Endothelial cell of umbilical vein (primary cell): ENCODE measurements at regions not wholly inside any gene's neighbourhood (a gene's known extent, or its start where the extent isn't known, plus 50 kb on each side); places are given as distances from the start of the nearest gene placed in this dataset.

Source experiments
- BruUV-seq: library from RNA; stranded (reverse); fragments of 400-500 nt; replicated peaks from 2 replicates; lab custom pipeline; 2021; lab: Mats Ljungman, UMichigan
- CTCF ChIA-PET: fragments of 300-600, 350-600 bp; sonication (Branson Sonifier 250); formaldehyde crosslinking; loops from one replicate; lab custom pipeline; 2021; ENCODE audit warnings: antibody characterized with exemption, inconsistent platforms; lab: Charles Lee
- POLR2A ChIA-PET: fragments of 300-600, 350-600 bp; sonication (Branson Sonifier 250); formaldehyde crosslinking; loops from one replicate; lab custom pipeline; 2021; ENCODE audit warnings: antibody characterized with exemption, inconsistent platforms; lab: Charles Lee
- DNase-seq: peaks from one replicate; pipeline ENCODE4 v3.0.0-alpha.2; 2011; ENCODE audit warnings: low read depth, low spot score
- FAIRE-seq: peaks from 2 replicates; lab custom pipeline; 2011; peaks lifted over from hg19 to GRCh38; lab: Jason Lieb, UNC
- H2AFZ ChIP-seq: 2 replicates; pipeline ENCODE4 v1.6.0; 2012; ENCODE audit warnings: low read depth, low read length, control low read depth, inconsistent platforms
- H3K27ac ChIP-seq: 2 replicates; pipeline ENCODE4 v1.5.1; 2011; ENCODE audit warnings: low read depth, mild to moderate bottlenecking, control low read depth, low read length, moderate library complexity; ENCODE audit not compliant: insufficient read depth
- H3K27me3 ChIP-seq, 2 experiments: 2 replicates each; pipeline versions ENCODE4 v1.6.0 to v1.6.1; 2011; ENCODE audit warnings: low read length in 2 of 2, mixed read lengths in 1 of 2; ENCODE audit not compliant: control insufficient read depth in 2 of 2, insufficient read depth in 2 of 2
- H3K36me3 ChIP-seq, 2 experiments: 2 replicates in 1 of 2; 3 replicates in 1 of 2; pipeline ENCODE4 v1.5.1; 2011; ENCODE audit warnings: low read length in 2 of 2, mild to moderate bottlenecking in 1 of 2, moderate library complexity in 1 of 2; ENCODE audit not compliant: control insufficient read depth in 2 of 2, insufficient read depth in 2 of 2; ENCODE audit errors: extremely low read depth in 1 of 2
- H3K4me1 ChIP-seq: 3 replicates; pipeline ENCODE4 v1.5.1; 2011; ENCODE audit warnings: mild to moderate bottlenecking, low read length; ENCODE audit not compliant: control insufficient read depth, insufficient read depth; ENCODE audit errors: extremely low read depth
- H3K4me2 ChIP-seq: 2 replicates; pipeline ENCODE4 v1.6.1; 2011; ENCODE audit warnings: low read length, control low read depth, mixed read lengths; ENCODE audit not compliant: insufficient read depth
- H3K4me3 ChIP-seq, 3 experiments: fragments of 200-600 bp in 1 of 3; sonication (generic), shearing (Covaris generic) in 1 of 3; replicated peaks in 1 of 3; 2 replicates each; pipeline ENCODE4 v1.5.1; 2011 to 2016; ENCODE audit warnings: control low read depth in 3 of 3, low read length in 3 of 3, mild to moderate bottlenecking in 2 of 3, inconsistent platforms in 1 of 3, low read depth in 1 of 3, moderate library complexity in 1 of 3; ENCODE audit not compliant: insufficient read depth in 1 of 3
- H3K79me2 ChIP-seq: 2 replicates; pipeline ENCODE4 v1.6.0; 2012; ENCODE audit warnings: low read length, inconsistent platforms; ENCODE audit not compliant: control insufficient read depth, insufficient read depth
- H3K9ac ChIP-seq: replicated peaks from 2 replicates; pipeline ENCODE3; 2011; ENCODE audit warnings: low read length, control low read depth; ENCODE audit not compliant: insufficient read depth; ENCODE audit errors: extremely low read depth
- H3K9me1 ChIP-seq: replicated peaks from 3 replicates; pipeline ENCODE4 v1.6.0; 2011; ENCODE audit warnings: mild to moderate bottlenecking, low read length; ENCODE audit not compliant: control insufficient read depth, insufficient read depth; ENCODE audit errors: extremely low read depth
- H3K9me3 ChIP-seq: replicated peaks from 2 replicates; pipeline ENCODE4 v1.5.1; 2012; ENCODE audit warnings: low read length, inconsistent platforms; ENCODE audit not compliant: control insufficient read depth, insufficient read depth
- H4K20me1 ChIP-seq: replicated peaks from 2 replicates; pipeline ENCODE3; 2011; ENCODE audit warnings: mild to moderate bottlenecking, low read length; ENCODE audit not compliant: control insufficient read depth, insufficient read depth; ENCODE audit errors: extremely low read depth
- CTCF ChIP-seq, 2 donors: IDR thresholded peaks; 1 replicate in 1 of 2; 2 replicates in 1 of 2; pipeline ENCODE4 v1.5.1; 2011; ENCODE audit warnings: low read length in 2 of 2, mild to moderate bottlenecking in 2 of 2, moderate library complexity in 2 of 2, control low read depth in 1 of 2, inconsistent platforms in 1 of 2, low read depth in 1 of 2; ENCODE audit not compliant: insufficient read depth in 1 of 2; ENCODE audit errors: extremely low read depth in 1 of 2
- EZH2 ChIP-seq: IDR thresholded peaks from 2 replicates; pipeline ENCODE4 v1.6.1; 2012; ENCODE audit warnings: borderline replicate concordance, low read depth, mild to moderate bottlenecking, moderate library complexity, low read length, inconsistent platforms; ENCODE audit not compliant: severe bottlenecking
- FOS ChIP-seq: IDR thresholded peaks from 2 replicates; pipeline ENCODE4 v1.6.1; 2011; ENCODE audit warnings: mild to moderate bottlenecking, low read length, moderate library complexity, borderline replicate concordance; ENCODE audit not compliant: insufficient read depth
- GATA2 ChIP-seq: IDR thresholded peaks from 2 replicates; pipeline ENCODE4 v1.7.0; 2011; ENCODE audit warnings: low read depth, mild to moderate bottlenecking, moderate library complexity, mixed read lengths, low read length; ENCODE audit not compliant: insufficient read length, insufficient read depth
- JUN ChIP-seq: IDR thresholded peaks from 2 replicates; pipeline ENCODE4 v1.6.1; 2011; ENCODE audit warnings: borderline replicate concordance, low read depth; ENCODE audit not compliant: insufficient read length, insufficient read depth
- POLR2A ChIP-seq: IDR thresholded peaks from 2 replicates; pipeline ENCODE4 v1.6.1; 2012; ENCODE audit warnings: low read depth, mild to moderate bottlenecking, control low read depth, low read length
- POLR2AphosphoS5 ChIP-seq: IDR thresholded peaks from 2 replicates; pipeline ENCODE4 v1.6.1; 2012; ENCODE audit warnings: low read depth, mild to moderate bottlenecking, control low read depth, low read length, moderate library complexity; ENCODE audit not compliant: insufficient read depth
- dilution Hi-C: fragments of 300-500 bp; cut with MboI; formaldehyde crosslinking; loops from one replicate; pipeline ENCODE4 v1.15.0; 2019; ENCODE audit warnings: low sequenced_read_pairs; ENCODE audit not compliant: extremely low pct_ligation_motif_present
- intact Hi-C: fragments of 100-400 bp; cut with micrococcal nuclease; formaldehyde crosslinking; loops from one replicate; pipeline ENCODE4 v1.10.0; 2022
- TF ChIP-seq, protein P1 (sequence below): IDR thresholded peaks from 2 replicates; pipeline ENCODE4 v1.6.1; 2011; ENCODE audit not compliant: insufficient read depth, insufficient read length

- H3K79me2 ChIP-seq, result no peaks in the 10 kb centered on the region
- H3K9me1 ChIP-seq, result no peaks in the 10 kb centered on the region
- dilution Hi-C loops, result no loop called here
- no peaks in the 10 kb centered on the region for H3K27me3 ChIP-seq
- H3K36me3 ChIP-seq, result no peaks in the 10 kb centered on the region
- CTCF ChIA-PET, result no interaction called here
- FAIRE-seq (no peak), DNase-seq (no peak)
- BruUV-seq, result no TSS peak
- H3K4me3 ChIP-seq, result no peak overlapping the region
- peaks cover 2% of the 10 kb centered on the region for H3K9me3 ChIP-seq
- no peak overlapping the region for H2AFZ ChIP-seq
- no peak for TF ChIP-seq FOS
- no peak for TF ChIP-seq JUN
- no peak for TF ChIP-seq CTCF (IDR thresholded peaks at IDR 0.05; ENCODE audit: extremely low read depth in 1 of 2, insufficient read depth in 1 of 2, low read depth in 1 of 2, low read length in 2 of 2)
- no peak for TF ChIP-seq POLR2AphosphoS5
- no peak for TF ChIP-seq EZH2
- TF ChIP-seq, protein P1, sequence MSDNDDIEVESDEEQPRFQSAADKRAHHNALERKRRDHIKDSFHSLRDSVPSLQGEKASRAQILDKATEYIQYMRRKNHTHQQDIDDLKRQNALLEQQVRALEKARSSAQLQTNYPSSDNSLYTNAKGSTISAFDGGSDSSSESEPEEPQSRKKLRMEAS, result no peak
- no peak for TF ChIP-seq GATA2
- no peak for TF ChIP-seq POLR2A
- POLR2A ChIA-PET, result no interaction called here
- H3K27ac ChIP-seq, result no peak overlapping the region
- H4K20me1 ChIP-seq, result no peaks in the 10 kb centered on the region
- H3K4me2 ChIP-seq, result no peak overlapping the region
- intact Hi-C loops, result no loop called here
- H3K4me1 ChIP-seq, result no peaks in the 10 kb centered on the region
- no peak overlapping the region for H3K9ac ChIP-seq
These were observed 1102.7 kb downstream of the TSN start for GRCh38 chr2:122858075-122858702.
